Natural killer cell (primary cell): ENCODE measurements at regions not wholly inside any gene's neighbourhood (a gene's known extent, or its start where the extent isn't known, plus 50 kb on each side); places are given as distances from the start of the nearest gene placed in this dataset.

ENCODE experiments used
- ATAC-seq, 3 donors: fragments of 150-1000 bp in 2 of 3; fragments of 200-7000 bp in 1 of 3; cut with Tn5 transposase; 1 replicate in 1 of 3; 2 replicates in 2 of 3; pipeline ENCODE4 v1.10.0; 2021; ENCODE audit warnings: mild to moderate bottlenecking in 2 of 3, moderate library complexity in 2 of 3
- DNase-seq, 2 donors: peaks; one replicate each; pipeline versions ENCODE4 v3.0.0 to v3.0.0-alpha.2; 2013 to 2021; ENCODE audit warnings: mixed read lengths in 1 of 2
- H3K27ac ChIP-seq: one replicate; pipeline ENCODE4 v1.5.1; 2013; ENCODE audit warnings: mild to moderate bottlenecking, low read length
- H3K27me3 ChIP-seq: one replicate; pipeline ENCODE4 v1.6.1; 2013; ENCODE audit warnings: low read length; ENCODE audit not compliant: control insufficient read depth, insufficient read depth
- H3K36me3 ChIP-seq: one replicate; pipeline ENCODE4 v1.6.1; 2013; ENCODE audit warnings: low read length; ENCODE audit not compliant: control insufficient read depth, insufficient read depth
- H3K4me1 ChIP-seq: one replicate; pipeline ENCODE4 v1.6.1; 2013; ENCODE audit warnings: low read length; ENCODE audit not compliant: control insufficient read depth, insufficient read depth
- H3K4me3 ChIP-seq: one replicate; pipeline ENCODE4 v1.5.1; 2013; ENCODE audit warnings: low read length
- H3K9me3 ChIP-seq: one replicate; pipeline ENCODE4 v1.6.1; 2013; ENCODE audit warnings: low read length; ENCODE audit not compliant: control insufficient read depth, insufficient read depth
- H3K27ac Mint-ChIP-seq, 2 donors: one replicate each; pipeline ENCODE4 v1.8.0; 2022; ENCODE audit warnings: mild to moderate bottlenecking in 2 of 2, mixed read lengths in 2 of 2, moderate library complexity in 1 of 2
- H3K27me3 Mint-ChIP-seq, 2 donors: one replicate each; pipeline ENCODE4 v1.8.0; 2022; ENCODE audit warnings: low read depth in 2 of 2, mixed read lengths in 2 of 2
- H3K36me3 Mint-ChIP-seq: one replicate; pipeline ENCODE4 v1.8.0; 2022; ENCODE audit warnings: mixed read lengths
- H3K4me1 Mint-ChIP-seq, 2 donors: one replicate each; pipeline ENCODE4 v1.8.0; 2022; ENCODE audit warnings: mixed read lengths in 2 of 2
- H3K4me3 Mint-ChIP-seq: one replicate; pipeline ENCODE4 v1.8.0; 2022; ENCODE audit warnings: mild to moderate bottlenecking, moderate library complexity, mixed read lengths
- H3K9me3 Mint-ChIP-seq, 2 donors: one replicate each; pipeline ENCODE4 v1.8.0; 2022; ENCODE audit warnings: mixed read lengths in 2 of 2
- WGBS: methylation state at CpG from one replicate; pipeline ENCODE4 v1.1.7; 2013; ENCODE audit warnings: missing lambda C conversion rate; ENCODE audit not compliant: insufficient coverage; 5-methylcytosine and 5-hydroxymethylcytosine counted together
- intact Hi-C: fragments of 100-400 bp; cut with micrococcal nuclease; formaldehyde crosslinking; loops from one replicate; pipeline ENCODE4 v1.14.2; 2022
- TF ChIP-seq, protein P1 (sequence below): fragments of 200-600 bp; IDR thresholded peaks from one replicate; pipeline ENCODE4 v1.8.0; 2022; ENCODE audit warnings: antibody characterized with exemption

DNA sequence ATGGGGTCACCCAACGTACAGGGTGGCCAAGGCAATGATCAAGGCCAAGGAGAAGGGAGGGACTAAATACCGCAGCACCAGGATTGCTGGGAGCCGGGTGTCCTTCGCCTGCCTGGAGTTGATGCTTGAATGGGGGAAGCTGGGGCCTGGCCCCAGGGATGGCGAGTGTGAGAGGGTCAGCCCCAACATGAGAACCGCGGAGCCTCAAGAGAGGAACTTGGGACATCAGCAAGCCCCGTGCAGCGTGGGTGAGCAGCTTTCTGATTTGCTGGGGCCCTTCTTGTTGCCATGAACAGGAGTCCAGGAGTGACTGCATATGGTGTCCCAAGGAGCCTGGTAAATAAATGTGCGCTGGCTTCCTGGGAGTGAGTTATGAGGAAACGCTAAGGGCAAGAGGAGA is 72.8 kb upstream of the PITRM1 start:
- Histone ChIP-seq H3K4me1 (no peaks in the 10 kb centered on the region), H3K9me3 (no peaks in the 10 kb centered on the region), H3K36me3 (no peaks in the 10 kb centered on the region), H3K27me3 (peaks cover 2% of the 10 kb centered on the region), H3K4me3 (no peak overlapping the region), H3K27ac (no peak overlapping the region)
- H3K27me3 Mint-ChIP-seq = peaks cover 5 to 18% of the 10 kb centered on the region in 2 donors
- TF ChIP-seq, protein P1, sequence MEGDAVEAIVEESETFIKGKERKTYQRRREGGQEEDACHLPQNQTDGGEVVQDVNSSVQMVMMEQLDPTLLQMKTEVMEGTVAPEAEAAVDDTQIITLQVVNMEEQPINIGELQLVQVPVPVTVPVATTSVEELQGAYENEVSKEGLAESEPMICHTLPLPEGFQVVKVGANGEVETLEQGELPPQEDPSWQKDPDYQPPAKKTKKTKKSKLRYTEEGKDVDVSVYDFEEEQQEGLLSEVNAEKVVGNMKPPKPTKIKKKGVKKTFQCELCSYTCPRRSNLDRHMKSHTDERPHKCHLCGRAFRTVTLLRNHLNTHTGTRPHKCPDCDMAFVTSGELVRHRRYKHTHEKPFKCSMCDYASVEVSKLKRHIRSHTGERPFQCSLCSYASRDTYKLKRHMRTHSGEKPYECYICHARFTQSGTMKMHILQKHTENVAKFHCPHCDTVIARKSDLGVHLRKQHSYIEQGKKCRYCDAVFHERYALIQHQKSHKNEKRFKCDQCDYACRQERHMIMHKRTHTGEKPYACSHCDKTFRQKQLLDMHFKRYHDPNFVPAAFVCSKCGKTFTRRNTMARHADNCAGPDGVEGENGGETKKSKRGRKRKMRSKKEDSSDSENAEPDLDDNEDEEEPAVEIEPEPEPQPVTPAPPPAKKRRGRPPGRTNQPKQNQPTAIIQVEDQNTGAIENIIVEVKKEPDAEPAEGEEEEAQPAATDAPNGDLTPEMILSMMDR = no peak
- no peak overlapping the region for H3K27ac Mint-ChIP-seq
- DNase-seq (no peak), ATAC-seq (no peak)
- H3K9me3 Mint-ChIP-seq = no peaks in the 10 kb centered on the region
- no peaks in the 10 kb centered on the region for H3K36me3 Mint-ChIP-seq
- intact Hi-C loops = no loop called here
- H3K4me3 Mint-ChIP-seq = no peak overlapping the region
- no peaks in the 10 kb centered on the region for H3K4me1 Mint-ChIP-seq
- 92% methylated on average over 11 of the region's 11 CpGs for WGBS

DNA sequence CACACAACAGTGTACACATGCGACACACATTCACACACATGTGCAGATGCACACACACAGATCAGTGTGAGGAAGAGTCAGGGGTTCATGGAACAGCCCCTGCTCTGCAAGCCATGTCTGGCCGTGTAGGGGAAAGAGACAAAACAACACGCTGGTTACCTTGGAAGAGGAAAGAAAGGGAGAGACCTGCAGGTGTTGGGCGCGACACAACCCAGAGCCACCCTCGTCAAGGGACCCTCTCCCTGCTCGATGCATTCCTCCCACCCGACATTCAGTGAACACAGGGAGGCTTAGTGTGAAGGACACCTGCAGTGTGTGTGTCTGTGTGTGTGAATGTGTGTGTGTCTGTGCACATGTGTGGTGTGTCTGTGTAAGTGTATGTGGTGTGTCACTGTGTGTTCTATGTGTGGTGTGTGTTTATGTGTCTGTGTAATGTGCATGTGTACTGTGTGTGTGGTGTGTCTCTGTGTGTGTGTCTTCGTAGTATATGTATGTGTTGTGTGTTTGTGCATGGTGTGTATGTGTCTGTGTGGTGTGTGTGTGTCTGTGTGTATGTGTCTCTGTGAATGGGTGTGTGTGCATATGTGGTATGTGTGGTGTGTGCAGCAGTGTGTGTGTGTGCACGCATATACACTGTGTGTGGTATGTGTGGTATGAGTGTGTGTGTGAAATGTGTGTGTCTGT is 69.5 kb upstream of the PITRM1 start:
- H3K4me3 ChIP-seq = no peak overlapping the region
- Mint-ChIP-seq H3K27ac (no peak overlapping the region), H3K9me3 (no peaks in the 10 kb centered on the region), H3K4me3 (no peak overlapping the region), H3K27me3 (peaks cover 9 to 14% of the 10 kb centered on the region in 2 donors), H3K4me1 (peaks cover 0 to 5% of the 10 kb centered on the region in 2 donors), H3K36me3 (no peaks in the 10 kb centered on the region)
- intact Hi-C loops = no loop called here
- TF ChIP-seq, protein P1 = no peak
- WGBS = 94% methylated on average over 10 of the region's 10 CpGs
- H3K27me3 ChIP-seq = peaks cover 5% of the 10 kb centered on the region
- H3K4me1 ChIP-seq = peaks cover 9% of the 10 kb centered on the region
- no peaks in the 10 kb centered on the region for H3K36me3 ChIP-seq
- H3K27ac ChIP-seq = no peak overlapping the region
- ATAC-seq (no peak), DNase-seq (no peak)
- no peaks in the 10 kb centered on the region for H3K9me3 ChIP-seq

DNA sequence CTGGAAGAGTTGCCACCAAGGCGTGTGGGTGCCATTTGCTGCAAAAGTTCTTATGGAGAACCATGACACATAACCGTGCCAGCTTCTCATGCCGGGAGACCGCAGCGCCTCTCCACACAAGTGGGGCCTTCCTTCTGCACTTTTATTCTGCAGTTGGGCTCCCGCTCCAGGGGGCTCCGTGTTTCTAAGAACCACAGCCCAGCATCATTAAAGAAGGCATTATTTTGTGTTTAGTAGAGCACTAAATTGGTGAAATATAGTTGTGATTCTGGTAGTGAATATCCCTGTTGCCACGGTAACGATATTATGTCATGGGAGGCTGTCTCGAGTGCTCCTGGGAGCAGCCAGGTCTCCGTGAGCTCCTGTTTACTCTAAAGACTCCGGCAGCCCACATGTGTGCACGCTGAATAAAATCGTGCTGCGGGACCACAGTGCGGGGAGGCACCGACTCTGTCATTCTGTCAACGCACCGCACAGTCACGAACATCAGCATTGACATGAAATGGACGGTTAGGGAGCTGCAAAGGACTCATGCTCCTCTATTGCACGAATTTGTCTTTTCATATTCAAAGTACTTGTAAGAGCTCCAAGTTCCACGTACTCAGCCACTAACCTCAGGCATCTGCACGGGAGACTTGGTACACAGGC is 68.8 kb upstream of the PITRM1 start:
- H3K27ac ChIP-seq = no peak overlapping the region
- no peak overlapping the region for H3K27ac Mint-ChIP-seq
- H3K36me3 Mint-ChIP-seq = no peaks in the 10 kb centered on the region
- H3K27me3 Mint-ChIP-seq = peaks cover 9 to 18% of the 10 kb centered on the region in 2 donors
- H3K4me1 ChIP-seq = peaks cover 9% of the 10 kb centered on the region
- H3K9me3 ChIP-seq = no peaks in the 10 kb centered on the region
- no peaks in the 10 kb centered on the region for H3K9me3 Mint-ChIP-seq
- intact Hi-C loops = no loop called here
- no peak for ATAC-seq
- H3K36me3 ChIP-seq = no peaks in the 10 kb centered on the region
- no peak overlapping the region for H3K4me3 Mint-ChIP-seq
- WGBS = 91% methylated on average over 24 of the region's 24 CpGs
- H3K27me3 ChIP-seq = peaks cover 5% of the 10 kb centered on the region
- no peak for DNase-seq
- peaks cover 0 to 5% of the 10 kb centered on the region in 2 donors for H3K4me1 Mint-ChIP-seq
- TF ChIP-seq, protein P1 = no peak
- H3K4me3 ChIP-seq = no peak overlapping the region
